NCI-H1694 treated with DMSO at 0.1 percent for 48 hours (cell line): ENCODE measurements at regions not wholly inside any gene's neighbourhood (a gene's known extent, or its start where the extent isn't known, plus 50 kb on each side); places are given as distances from the start of the nearest gene placed in this dataset.

Experiments
- DNase-seq: peaks from one replicate; lab custom pipeline; 2025; lab: John Stamatoyannopoulos, UW

DNA sequence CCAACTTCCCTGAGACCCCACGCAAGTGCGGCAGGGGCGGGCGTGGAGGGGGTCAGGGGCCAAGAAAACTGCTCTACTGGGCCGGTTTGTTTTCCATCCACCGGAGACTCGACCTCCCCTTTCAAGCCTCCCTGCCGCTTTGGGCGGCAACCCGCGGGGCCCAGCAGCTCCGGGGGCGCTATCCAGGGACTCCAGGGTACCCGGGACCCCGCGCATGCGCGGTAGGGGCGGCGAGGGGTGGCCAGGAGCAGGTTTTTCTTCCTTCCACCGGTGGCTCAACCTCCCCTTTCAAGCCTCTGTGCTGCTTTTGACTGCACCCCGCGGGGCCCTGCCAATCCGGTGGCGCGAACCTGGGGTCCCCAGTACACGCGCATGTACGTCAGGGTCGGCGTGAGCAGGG is 323.5 kb downstream of the ALG10 start:
- no peak for DNase-seq

DNA sequence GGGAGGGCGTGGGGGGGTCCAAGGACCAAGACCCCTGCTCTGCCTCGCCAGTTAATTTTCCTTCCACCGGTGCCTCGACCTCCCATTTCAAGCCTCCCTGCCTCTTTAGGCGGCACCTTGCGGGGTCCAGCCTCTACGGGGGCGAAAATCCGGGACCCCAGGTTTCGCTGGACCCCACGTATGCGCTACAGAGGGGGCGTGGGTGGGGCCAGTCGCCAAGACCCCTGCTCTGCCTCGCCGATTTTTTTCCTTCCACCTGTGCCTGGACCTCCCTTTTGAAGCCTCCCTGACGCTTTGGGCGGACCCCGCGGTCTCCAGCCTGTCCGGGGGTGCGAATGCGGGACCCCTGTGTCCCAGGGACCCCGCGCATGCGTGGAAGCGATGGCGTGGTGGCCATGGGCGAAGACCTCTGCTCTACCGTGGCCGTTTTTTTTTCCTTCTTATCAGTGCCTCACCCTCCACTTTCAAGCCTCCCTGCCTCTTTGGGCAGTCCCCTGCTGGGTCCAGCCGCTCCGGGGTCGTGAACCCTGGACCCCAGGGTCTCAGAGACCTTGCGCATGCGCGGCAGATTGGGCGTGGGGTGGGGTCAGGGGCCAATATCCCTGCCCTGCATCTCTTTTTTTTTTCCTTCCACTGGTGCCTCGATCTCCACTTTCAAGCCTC is 324.2 kb downstream of the ALG10 start:
- DNase-seq = no peak

DNA sequence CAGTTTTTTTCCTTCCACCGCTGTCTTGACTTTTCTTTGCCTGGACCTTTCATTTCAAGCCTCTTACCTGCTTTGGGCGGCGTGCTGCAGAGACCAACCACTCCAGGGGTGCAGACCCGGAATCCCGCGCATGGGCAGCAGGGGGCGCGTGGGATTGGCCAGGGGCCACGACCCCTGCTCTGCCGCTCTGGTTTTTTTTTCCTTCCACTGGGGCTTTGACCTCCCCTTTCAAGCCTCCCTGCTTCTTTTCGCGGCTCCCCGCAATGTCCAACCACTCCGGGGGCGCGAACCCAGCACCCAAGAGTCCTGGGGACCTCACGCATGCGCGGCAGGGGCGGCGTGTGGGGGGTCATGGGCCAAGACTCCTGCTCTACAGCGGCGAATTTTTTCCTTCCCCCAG is 325.1 kb downstream of the ALG10 start:
- no peak for DNase-seq

DNA sequence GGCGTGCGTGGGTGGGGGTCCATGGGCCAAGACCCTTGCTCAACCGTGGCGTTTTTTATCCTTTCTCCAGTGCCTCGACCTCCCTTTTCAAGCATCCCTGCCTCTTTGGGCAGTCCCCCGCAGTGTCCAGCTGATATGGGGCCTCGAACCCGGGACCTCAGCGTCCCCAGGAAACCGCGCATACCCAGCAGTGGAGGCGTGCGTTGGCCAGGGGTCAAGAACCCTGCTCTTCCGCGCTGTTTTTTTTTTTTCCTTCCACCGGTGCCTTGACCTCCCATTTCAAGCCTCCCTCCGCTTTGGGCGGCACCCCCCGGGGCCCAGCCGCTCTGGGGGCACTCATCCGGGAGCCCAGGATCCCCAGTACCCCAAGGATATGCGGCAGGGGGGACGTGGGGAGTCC is 325.8 kb downstream of the ALG10 start:
- DNase-seq = no peak

DNA sequence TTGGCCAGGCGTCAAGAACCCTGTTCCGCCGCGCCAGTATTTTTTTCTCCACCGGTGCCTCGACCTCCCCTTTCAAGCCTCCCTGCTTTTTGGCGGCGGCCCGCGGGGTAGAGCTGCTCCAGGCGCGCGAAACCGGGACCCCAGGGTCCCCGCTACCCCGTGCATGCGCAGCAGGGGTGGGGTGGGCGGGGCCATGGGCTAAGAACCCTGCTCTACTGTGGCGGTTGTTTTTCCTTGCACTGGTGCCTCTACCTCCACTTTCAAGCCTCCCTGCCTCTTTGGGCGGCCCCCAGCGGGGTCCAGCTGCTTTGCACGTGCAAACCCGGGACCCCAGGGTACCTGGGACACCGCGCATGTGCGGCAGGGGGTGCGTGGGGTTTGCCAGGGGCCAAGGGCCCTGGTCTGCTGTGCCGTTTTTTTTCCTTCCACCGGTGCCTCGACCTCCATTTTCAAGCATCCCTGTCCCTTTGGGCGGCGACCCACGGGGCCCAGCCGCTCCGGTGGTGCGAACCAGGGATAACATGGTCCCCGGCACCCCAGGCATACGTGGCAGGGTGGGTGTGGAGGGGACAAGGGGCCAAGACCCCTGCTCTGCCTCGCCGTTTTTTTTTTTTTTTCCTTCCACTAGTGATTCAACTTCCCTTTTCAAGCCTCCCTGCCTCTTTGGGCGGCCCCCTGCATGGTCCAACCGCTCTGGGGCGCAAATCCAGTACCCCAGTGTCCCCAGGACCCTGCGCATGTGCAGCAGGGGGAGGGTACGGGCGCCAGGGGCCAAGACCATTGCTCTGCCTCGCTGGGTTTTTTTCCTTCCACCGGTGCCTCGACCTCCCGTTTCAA is 326.8 kb downstream of the ALG10 start:
- no peak for DNase-seq

DNA sequence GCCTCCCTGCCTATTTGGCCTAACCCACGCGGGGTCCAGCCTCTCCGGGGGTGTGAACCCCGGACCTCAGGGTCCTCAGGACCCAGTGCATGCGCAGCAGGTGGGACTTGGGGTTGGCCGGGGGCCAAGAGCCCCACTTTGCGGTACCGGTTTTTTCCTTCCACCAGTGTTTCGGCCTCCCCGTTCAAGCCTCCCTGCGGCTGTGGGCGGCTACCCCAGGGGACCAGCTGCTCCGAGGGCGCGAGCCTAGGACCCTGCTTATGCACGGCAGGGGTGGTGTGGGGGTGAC is 327.3 kb downstream of the ALG10 start:
- no peak for DNase-seq

DNA sequence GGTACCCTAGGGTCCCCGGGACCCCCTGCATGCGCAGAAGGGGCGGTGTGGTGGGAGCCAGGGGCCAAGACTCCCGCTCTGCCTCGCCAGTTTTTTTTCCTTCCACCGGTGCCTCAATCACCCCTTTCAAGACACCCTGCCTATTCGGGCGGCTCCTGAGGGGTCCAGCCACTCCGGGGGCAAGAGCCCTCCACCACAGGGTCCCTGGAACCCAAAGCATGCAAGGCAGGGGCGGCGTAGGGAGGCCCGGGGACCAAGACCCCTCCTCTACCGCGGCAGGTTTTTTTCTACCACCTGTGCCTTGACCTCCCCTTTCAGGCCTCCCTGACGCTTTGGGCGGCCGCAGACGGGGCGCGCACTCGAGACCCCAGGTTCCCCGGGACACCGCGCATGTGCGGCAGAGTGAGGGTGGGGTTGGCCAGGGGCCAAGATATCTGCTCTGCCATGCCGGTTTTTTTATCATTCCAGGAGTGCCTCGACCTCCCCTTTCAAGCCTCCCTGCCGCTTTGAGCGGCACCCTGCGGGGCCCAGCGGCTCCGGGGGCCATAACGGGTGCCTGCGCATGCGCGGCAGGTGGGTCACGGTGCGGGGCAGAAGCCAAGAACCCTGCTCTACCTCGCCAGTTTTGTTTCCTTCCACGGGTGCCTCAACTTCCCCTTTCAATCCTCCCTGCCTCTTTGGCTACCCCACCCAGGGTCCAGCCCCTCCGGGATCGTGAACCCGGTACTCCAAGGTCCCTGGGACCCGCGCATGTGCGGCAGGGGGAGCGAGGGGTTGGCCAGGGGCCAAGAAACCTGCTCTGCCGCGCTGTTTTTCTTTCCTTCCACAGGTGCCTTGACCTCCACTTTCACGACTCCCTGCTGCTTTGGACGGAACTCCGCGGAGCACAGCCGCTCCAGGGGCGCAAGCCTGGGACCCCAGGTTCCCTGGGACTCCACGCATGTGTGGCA is 328.1 kb downstream of the ALG10 start:
- DNase-seq = no peak

DNA sequence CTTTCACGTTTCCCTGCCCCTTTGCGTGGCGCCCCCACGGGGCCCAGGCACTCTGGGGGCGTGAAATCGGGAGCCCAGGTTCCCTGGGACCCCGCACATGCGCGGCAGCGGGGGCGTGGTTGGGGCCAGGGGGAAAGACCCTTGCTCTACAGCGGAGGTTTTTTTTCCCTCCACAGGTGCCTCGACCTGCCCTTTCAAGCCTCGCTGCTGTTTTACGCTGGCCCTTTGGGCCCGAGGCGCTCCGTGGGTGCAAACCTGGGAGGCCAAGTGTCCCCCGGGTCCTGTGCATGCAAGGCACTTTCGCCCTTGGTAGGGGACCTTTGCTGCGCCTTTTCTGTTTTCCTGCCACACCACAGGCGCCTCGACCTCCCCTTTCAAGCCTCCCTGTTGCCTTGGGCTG is 329.8 kb downstream of the ALG10 start:
- DNase-seq = no peak

DNA sequence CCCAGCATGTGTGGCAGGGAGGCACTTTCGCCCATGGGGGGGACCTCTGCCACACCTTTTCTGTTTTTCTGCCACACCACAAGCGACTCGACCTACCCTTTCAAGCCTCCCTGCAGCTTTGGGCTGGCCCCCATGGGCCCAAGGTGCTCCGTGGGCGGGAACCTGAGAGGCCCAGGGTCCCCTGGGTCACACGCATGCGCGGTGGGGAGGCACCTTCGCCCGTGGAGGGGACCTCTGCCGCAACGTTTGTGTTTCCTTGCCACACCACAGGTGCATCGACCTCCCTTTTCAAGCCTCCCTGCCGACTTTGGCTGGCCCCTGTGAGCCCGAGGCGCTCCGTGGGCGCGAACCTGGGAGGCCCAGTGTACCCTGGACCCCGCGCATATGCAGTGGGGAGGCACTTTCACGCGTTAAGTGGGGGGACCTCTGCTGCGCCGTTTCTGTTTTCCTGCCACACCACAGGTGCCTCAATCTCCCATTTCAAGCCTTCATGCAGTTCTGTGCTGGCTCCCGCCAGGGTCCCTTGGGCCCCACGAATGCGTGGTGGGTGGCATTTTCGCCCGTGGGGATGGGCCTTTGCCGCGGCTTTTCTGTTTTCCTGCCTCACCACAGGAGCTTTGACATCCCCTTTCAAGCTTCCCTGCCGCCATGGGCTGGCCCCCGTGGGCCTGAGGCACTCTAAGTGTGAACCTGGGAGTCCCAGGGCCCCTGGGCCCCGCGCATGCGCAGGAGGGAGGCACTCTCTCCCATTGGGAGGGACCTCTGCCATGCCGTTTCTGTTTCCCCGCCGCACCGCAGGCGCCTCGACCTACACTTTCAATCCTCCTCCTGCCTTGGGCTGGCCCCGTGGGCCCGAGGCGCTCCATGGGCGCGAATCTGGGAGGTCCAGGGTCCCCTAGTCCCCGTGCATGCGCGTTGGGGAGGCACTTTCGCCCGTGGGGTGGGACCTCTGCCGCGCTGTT is 332.2 kb downstream of the ALG10 start:
- no peak for DNase-seq

DNA sequence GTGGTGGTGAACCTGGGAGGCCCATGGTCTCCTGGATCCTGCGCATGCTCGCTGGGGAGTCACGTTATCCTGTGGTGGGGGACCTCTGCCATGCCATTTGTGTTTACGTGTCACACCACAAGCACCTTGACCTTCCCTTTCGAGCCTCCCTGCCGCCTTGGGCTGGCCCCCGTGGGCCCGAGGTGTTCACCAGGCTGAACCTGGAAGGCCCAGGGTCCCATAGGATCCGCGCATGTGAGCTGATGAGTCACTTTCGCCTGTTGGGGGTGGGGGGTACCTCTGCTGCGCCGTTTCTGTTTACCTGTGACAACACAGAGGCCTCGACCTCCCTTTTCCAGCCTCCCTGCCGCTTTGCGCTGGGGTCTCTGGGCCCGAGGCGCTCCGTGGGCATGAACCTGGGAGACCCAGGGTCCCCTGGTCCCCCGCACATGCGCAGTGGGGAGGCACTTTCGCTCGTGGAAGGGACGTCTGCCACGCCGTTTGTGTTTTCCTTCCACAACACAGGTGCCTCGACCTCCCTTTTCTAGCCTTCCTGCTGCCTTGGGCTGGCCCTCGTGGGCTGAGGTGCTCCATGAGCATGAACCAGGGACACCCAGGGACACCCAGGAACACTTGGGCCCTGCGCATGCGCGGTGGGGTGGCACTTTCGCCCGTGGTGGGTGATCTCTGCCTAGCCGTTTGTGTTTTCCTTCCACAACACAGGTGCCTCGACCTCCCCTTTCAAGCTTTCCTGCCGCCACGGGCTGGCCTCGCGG is 334.1 kb downstream of the ALG10 start:
- no peak for DNase-seq

DNA sequence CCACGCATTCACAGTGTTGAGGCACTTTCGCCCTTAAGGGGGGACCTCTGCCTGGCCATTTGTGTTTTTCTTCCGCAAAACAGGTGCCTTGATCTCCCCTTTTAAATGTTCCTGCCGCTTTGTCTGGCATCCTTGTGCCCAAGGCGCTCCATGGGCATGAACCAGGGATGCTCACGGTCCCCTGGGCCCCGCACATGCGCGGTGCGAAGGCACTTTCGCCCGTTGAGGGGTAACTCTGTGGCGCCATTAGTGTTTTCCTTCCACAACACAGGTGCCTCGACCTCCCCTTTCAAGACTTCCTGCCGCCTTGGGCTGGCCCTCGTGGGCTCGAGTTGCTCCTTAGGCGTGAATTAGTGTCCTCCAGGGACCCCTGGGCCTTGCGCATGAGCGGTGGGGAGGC is 335.5 kb downstream of the ALG10 start:
- no peak for DNase-seq

DNA sequence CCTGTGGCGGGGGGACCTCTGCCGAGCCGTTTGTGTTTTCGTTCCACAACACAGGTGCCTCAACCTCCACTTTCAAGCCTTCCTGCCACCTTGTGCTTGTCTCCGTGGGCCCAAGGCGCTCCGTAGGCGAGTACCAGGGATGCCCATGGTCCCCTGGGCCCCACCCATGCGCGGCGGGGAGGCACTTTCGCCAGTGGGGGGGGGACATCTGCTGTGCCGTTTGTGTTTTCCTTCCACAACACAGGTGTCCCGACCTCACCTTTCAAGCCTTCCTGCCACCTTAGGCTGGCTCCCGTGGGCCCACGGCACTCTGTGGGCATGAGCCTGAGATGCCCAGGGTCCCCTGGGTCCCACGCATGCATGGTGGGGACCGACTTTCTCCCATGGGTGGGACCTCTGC is 335.9 kb downstream of the ALG10 start:
- no peak for DNase-seq

DNA sequence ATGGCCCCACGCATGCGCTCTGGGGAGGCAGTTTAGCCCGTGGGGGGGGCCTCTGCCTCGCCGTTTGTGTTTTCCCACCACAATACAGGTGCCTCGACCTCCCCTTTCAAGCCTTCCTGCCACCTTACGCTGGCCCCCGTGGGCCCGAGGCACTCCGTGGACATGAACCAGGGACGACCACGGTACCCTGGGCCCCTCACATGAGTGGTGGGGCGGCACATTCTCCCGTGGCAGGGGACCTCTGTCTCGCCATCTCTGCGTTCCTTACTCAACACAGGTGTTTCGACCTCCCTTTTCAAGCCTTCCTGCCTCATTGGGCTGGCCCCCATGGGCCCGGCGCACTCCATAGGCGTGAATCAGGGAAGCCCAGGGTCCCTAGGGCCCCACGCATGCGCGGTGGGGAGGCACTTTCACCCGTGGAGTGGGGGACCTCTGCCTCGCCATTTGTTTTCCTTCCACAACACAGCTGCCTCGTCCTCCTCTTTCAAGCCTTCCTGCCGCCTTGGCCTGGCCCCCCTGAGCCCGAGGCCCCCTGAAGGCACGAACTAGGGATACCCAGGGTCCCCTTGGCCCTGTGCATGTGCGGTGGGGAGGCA is 339.5 kb downstream of the ALG10 start:
- DNase-seq = no peak

DNA sequence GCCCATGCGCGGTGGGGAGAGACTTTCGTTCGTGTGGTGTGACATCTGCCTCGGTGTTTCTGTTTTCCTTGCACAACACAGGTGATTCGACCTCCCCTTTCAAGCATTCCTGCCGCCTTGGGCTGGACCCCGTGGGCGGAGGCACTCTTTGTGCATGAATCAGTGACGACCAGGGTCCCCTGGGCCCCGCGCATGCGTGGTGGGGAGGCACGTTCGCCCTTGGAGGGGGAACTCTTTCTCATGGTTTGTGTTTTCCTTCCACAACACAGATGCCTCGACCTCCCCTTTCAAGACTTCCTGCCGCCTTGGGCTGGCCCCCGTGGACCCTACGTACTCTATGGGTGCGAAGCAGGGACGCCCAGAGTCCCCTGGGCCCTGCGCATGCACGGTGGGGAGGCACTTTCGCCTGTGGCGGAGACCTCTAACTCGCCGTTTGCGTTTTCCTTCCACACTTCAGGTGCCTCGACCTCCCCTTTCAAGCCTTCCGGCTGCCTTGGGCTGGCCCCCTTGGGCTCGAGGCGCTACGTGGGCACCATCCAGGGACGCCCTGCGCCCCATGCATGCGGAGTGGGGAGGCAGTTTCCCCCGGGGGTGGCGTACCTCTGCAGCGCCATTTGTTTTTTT is 340.9 kb downstream of the ALG10 start:
- no peak for DNase-seq

DNA sequence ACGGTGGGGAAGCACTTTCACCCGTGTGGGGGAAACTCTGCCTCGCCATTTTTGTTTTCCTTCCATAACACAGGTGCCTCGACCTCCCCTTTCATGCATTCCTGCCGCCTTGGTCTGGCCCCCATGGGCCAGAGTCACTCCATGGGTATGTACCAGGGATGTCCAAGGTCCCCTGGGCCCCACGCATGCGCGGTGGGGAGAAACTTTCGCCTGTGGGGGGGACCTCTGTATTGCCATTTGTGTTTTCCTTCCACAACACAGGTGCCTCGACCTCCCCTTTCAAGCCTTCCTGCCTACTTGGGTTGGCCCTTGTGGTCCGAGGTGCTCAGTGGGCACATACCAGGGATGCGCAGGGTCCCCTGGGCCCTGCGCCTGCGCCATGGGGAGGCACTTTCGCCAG is 345.8 kb downstream of the ALG10 start:
- no peak for DNase-seq

DNA sequence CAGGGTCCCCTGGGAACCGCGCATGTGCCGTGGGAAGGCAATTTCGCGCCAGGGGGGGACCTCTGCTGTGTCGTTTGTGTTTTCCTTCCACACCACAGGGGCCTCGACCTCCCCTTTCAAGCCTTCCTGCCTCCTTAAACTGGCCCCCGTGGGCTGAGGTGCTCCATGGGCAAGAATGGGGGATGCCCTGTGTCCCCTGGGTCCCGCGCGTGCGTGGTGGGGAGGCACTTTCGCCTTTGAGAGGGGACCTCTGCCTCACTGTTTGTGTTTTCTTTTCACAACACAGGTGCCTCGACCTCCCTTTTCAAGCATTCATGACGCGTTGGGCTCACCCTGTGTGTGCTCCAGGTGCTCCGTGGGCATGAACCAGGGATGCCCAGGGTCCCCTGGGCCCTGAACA is 348.8 kb downstream of the ALG10 start:
- DNase-seq = no peak

DNA sequence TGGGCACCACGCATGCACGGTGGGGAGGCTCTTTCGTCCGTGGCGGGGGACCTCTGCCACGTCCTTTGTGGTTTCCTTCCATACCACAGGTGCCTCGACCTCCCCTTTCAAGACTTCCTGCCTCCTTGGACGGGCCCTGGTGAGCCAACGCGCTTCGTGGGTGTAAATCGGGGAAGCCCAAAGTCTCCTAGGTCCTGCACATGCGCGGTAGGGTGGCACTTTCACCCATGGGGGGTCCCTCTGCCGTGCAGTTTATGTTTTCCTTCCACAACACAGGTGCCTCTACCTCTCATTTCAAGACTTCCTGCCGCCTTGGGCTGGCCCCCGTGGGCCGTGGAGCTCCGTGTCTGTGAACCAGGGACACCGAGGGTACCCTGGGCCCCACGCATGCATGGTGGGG is 349.7 kb downstream of the ALG10 start:
- DNase-seq = no peak

DNA sequence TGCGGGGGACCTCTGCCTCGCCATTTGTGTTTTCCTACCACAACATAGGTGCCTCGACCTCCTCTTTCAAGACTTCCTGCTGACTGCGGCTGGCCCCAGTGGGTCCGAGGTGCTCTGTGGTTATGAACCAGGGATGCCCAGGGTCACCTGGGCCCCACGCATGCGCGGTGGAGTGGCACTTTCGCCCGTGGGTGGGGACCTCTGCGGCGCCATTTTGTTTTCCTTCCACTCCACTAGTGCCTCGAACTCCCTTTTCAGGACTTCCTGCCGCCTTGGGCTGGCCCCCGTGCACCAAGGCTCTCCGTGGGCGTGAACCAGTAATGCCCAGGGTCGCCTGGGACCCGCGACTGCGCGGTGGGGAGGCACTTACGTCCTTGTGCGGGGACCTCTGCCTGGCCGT is 351.6 kb downstream of the ALG10 start:
- DNase-seq = no peak

DNA sequence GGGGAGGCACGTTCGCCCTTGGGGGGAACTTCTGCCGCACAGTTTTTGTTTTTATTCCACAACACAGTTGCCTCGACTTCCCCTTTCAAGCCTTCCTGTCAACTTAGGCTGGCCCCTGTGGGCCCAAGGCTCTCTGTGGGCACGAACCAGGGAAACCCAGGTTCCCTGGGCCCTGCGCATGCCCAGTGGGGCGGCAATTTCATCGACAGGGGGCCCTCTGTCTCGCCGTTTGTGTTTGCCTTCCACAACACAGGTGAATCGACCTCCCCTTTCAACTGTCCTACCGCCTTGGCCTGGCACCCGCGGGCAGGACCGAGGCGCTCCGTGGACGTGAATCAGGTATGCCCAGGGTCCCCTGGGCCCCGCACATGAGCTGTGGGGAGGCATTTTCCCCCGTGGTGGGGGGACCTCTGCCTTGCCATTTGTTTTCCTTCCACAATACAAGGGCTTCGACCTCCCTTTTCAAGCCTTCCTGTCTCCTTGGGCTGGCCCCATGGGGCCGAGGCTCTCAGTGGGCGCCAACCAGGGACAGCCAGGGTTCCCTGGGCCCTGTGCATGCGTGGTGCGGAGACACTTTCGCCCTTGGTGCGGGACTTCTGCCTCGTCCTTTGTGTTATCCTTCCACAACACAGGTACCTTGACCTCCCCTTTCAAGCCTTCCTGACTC is 354.0 kb downstream of the ALG10 start:
- no peak for DNase-seq
